ENCODE measurements at regions not wholly inside any gene's neighbourhood (a gene's known extent, or its start where the extent isn't known, plus 50 kb on each side); places are given as distances from the start of the nearest gene placed in this dataset.
"Not testable (repeated sequence)": the region's sequence is repeated elsewhere in the genome, so short reads cannot be mapped to it uniquely, and the experiment has no call there.

DNA sequence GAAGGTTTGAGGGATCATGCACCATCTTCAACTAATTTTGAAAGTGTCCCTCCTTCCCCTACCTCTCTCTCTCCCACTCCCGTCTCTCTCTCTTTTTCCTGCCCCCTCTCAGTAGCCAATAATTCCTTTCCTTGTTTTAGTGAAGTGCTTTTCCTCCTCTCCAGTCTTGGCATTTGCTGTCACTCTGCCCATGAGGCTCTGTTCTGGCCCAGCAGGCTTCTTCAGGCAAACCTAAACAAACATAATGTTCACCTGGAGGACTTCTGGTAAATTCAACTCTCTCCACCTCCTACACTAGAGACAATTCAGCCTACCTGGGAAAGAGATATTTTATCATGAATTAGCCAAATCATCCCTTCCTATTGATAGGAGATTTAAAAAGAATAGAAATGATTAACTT lies 86.6 kb upstream of the ADRA1D start:
- DNase-seq, result no peak

- DNase-seq, result no peak
Measured at GRCh38 chr20:4332121-4332860, 83.2 kb upstream of the ADRA1D start.

DNA sequence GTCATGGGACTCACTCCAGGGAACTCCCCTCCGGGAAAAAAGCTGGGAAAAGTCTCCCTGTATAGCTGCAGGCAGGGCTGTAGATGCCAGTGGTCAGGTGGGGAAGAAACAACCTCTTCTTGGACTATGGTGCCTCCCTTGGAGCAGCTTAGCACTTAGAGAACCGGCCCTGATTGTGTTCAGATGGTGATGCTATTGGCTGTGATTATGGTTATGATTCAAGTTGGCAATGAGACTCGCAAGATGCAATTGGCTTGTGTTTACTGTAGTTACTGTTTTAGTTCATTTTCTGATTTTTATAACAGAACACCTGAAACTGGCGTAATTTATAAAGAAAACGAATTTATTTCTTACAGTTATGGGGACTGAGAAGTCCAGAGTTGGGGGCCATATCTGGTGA lies 80.9 kb upstream of the ADRA1D start:
- no peak for DNase-seq

DNA sequence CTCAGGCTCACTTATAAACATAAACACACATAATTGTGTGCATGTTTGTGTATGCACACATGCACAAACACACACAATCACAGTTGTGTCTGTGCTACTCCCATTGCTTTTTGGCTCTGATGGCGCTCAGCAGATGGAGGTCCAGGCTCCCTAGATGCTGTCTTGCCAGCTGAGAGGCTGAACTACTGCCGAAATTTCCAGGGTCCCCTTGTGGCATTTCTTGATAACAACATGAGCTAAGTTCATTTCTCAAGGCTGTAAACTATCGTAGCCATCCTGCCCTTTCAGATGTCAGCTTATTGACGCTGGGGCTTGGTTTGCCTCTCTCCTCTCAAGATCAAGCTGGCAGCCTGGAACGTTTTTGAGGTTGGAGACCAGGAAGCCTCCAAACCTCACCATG lies 80.1 kb upstream of the ADRA1D start:
- DNase-seq, result no peak

DNA sequence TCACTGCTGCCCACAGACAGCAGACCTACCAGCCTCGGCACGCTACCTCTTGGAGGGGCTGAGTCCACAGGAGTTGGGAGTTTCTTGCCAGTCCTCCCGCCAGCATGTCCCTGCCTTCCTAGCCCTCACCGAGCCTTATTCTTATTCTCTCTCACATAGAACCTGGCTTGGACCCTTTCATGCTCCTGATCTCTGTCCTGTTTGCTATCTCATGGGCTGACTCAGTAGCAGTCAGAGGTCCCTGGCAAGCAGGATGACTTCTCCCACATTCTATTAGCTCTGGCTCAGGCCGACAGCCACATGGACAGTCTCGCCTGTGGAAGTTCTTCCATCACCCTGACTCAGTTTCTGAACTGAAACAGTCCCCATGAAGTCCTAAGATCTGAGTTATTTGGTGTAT lies 79.5 kb upstream of the ADRA1D start:
- no peak for DNase-seq

DNA sequence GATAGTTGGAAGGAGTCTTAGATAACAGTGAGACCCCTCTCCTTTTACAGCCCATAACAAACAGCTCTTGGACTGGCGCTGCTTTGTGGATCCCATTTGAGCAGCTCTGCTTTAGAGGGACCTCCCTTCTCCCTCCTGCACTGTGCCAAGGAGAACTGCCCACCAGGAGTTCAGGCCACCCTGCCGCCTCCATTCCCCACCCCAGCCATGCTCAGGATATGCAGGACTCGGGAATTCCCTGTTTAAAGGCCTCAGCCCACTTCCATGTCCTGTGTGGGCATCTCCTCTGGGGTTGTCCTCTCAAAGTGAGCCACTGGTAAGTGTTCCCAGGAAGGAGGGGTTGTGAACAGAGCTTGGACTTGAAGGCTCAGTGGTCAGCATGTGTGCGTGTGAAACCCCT lies 78.9 kb upstream of the ADRA1D start:
- DNase-seq, result no peak

DNA sequence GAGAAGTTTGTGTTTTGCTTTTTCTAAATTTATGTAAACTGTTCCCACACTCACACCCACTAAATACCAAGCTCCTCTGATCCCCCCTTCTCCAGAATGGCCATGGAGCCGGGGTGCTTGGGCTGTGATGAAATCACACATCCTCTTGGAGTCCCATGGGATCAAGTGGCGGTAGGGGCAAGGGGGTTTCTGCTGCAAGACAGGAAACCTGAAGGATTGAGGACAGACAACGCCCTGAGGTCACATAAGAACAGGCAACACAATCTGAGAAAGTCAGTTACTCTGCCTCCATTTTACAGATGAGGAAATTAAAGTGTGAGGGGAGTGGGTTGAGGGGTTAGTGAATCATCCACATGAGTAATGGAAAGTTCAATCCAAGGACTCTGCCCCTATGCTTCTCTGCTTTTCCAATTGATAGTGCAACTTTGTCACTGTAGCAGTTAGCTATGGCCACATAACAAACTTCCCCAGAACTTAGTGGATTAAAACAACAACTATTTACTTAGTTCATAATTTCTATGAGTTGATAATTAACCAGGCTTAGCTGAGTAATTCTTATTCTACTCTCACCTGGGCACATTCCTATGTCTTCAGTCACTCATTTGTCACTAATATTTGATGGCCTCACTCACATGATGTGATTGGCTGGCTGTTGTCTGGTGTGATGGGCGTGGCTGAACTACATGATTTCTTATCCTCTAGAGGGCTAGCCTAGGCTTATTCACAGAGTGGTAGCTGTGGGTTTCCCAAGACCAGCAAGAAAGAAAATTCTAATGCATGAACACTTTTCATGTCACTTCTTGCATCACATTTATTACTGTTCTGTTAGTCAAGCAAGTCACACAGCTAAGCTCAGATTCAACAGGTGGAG lies 77.3 kb upstream of the ADRA1D start:
- no peak for DNase-seq

- DNase-seq, result no peak
Measured at GRCh38 chr20:4325548-4326187, 76.6 kb upstream of the ADRA1D start.

GRCh38 chr20:4324611-4325243 lies 75.6 kb upstream of the ADRA1D start:
- no peak for DNase-seq

DNA sequence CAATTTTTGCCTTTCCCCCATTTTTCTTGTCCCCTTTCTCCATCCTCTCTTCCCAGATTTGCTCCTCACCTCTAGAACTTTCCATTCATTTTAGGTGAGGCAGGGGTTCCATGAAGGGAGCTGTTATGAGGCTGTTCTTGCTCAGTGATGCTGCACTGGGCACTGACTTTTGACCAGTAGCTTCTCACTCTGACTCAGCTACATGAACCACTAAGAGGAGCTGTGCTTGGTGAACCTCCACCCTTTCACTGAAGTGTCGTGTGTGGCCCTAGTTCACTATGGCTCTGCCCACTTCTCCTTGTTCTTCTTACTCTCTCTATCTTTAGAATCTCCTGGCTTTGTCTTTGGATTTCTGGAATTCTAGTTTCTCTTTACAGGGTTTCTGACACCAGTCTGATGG lies 73.4 kb upstream of the ADRA1D start:
- DNase-seq, result no peak

DNA sequence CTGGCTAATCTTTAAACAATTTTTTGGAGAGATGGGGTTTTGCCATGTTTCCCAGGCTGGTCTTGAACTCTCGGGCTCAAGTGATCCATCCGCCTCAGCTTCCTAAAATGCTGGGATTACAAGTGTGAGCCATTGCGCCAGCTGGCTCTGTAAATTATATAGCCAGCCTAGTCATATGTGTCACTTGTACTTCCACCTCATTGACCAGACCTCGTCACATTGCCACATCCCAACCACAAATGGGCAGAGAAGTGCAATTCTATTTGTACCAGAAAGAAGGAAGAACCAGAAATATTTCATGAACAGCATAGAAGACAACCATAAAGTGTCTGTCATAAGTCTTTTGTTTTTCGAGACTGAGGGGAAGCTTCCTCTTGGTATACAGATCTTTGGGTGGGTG lies 71.2 kb upstream of the ADRA1D start:
- DNase-seq, result no peak

- DNase-seq, result no peak
Measured at GRCh38 chr20:4318891-4319290, 69.8 kb upstream of the ADRA1D start.

DNA sequence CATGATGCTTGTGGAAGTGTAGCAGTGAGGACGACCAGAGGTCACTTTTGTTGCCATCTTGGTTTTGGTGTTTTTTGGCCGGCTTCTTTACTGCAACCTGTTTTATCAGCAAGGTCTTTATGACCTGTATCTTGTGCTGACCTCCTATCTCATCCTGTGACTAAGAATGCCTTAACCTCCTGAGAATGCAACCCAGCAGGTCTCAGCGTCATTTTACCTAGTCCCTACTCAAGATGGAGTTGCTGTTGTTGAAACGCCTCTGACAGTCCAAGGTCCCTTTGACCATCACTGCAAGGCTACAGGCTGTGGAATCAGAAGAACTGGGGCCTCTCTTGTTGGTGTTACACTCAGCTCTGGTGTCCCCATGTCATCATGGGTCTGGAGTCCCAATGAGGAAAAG lies 61.5 kb upstream of the ADRA1D start:
- not testable (repeated sequence) for DNase-seq

GRCh38 chr20:4306206-4306605 lies 57.1 kb upstream of the ADRA1D start:
- DNase-seq, result no peak

DNA sequence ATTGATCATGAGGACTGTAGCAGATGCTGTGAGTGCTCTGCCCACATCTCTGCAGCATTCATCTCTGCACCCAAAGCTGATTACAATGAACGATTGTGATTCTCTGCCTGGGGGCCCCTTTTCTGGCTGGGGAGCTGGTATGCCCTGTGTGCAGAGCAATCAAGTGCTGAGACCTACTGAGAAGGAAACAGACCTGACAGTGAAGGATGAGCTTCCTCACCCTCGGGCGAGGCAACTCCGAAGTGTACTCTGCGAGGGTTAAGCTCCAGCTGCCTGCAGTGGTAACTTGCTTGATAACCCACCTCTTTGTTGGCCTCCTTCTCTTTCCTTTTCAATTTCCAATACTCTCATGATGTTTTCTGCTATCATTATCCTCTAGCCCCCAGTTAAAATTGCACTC lies 56.0 kb upstream of the ADRA1D start:
- no peak for DNase-seq

DNA sequence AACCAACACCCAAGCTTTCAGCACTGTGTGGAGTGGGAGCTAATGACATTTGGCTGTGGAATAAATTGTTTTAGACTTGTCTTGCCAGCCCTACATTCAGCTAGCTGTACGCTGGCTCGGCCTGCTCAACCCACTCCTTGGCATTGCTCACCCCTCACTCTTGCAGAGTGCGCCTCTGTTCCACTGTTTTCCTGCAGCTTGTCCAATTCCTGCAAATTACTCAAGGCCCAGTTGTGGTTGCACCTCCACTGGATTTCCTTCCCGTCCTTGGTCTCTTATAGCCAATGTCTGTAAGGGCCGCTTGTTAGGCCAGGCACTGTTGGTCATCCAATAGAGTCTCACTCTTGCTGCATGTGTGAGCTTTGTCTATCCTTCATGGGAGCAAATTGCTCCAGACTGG lies 55.5 kb upstream of the ADRA1D start:
- no peak for DNase-seq

GRCh38 chr20:4303136-4303535 lies 54.0 kb upstream of the ADRA1D start:
- no peak for DNase-seq

- no peak for DNase-seq
Measured at GRCh38 chr20:4300921-4301320, 51.8 kb upstream of the ADRA1D start.

- no peak for DNase-seq
Measured at GRCh38 chr20:4300401-4300800, 51.3 kb upstream of the ADRA1D start.

- no peak for DNase-seq
Measured at GRCh38 chr20:4299773-4300172, 50.7 kb upstream of the ADRA1D start.

DNA sequence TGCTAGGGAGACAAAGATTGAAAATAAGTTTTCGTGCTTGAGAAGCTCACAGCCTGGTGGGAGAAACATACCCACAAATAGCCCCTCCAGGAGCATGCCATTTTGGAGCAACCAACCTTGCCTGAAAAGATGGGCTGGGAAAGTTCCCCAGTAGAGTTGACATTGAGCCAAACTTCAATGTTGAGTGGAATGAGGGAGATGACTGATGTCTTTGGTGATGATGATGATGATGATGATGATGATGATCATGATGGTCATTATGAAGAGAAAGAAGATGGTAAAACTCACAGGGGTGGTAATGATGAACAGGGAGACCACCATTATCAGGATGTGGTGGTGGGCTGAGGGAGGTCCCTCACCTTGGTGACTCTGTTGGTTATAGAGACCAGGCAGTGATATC lies 50.1 kb upstream of the ADRA1D start:
- no peak for DNase-seq

Measured in stimulated activated CD8-positive, alpha-beta memory T cell treated with anti-CD3 and anti-CD28 coated beads, Interleukin-4, amount 100 ng/mL, for 48 hours (primary cell).